ENCODE measurements at regions not wholly inside any gene's neighbourhood (a gene's known extent, or its start where the extent isn't known, plus 50 kb on each side); places are given as distances from the start of the nearest gene placed in this dataset.

- Mint-ChIP-seq H3K9me3 (no peaks in the 10 kb centered on the region), H3K4me1 (ENCODE audit: low read depth) (no peaks in the 10 kb centered on the region), H3K27me3 (no peaks in the 10 kb centered on the region), H3K4me3 (no peak overlapping the region), H3K36me3 (ENCODE audit: low read depth) (no peaks in the 10 kb centered on the region), H3K27ac (no peak overlapping the region)
- ChIA-PET CTCF (interaction anchor here (1.1 kb wide), 1 partner anchor 21 kb away, joined by 4 read pairs; no protein-coding TSS in a partner anchor), POLR2A (no interaction called here)
- TF ChIP-seq, protein P1, sequence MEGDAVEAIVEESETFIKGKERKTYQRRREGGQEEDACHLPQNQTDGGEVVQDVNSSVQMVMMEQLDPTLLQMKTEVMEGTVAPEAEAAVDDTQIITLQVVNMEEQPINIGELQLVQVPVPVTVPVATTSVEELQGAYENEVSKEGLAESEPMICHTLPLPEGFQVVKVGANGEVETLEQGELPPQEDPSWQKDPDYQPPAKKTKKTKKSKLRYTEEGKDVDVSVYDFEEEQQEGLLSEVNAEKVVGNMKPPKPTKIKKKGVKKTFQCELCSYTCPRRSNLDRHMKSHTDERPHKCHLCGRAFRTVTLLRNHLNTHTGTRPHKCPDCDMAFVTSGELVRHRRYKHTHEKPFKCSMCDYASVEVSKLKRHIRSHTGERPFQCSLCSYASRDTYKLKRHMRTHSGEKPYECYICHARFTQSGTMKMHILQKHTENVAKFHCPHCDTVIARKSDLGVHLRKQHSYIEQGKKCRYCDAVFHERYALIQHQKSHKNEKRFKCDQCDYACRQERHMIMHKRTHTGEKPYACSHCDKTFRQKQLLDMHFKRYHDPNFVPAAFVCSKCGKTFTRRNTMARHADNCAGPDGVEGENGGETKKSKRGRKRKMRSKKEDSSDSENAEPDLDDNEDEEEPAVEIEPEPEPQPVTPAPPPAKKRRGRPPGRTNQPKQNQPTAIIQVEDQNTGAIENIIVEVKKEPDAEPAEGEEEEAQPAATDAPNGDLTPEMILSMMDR (IDR thresholded peaks at IDR 0.05) = no peak
- intact Hi-C loops (cut with micrococcal nuclease) = no loop called here
- ATAC-seq = no peak
- DNase-seq = no peak
Measured at GRCh38 chr6:2433711-2434110, 188.3 kb upstream of the GMDS start.

DNA sequence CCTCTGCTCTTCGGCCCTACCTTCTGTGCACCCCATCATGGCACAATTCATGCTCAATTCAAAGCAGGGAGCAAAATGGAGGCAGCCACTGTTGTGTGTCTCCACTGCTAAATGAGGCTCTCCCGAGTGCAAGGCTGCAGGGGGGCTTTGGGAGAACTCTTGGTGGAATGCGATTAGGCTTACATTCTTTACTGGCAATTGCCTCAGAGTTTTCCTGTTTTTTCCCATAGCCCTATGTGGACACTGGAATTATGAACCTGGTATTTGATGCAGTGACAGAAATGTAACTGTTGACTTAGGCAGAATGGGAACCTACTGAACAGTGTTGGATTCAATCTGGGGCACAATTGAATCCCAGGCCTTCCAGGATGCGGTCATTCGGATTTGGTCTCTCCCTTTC is 187.9 kb upstream of the GMDS start:
- H3K27ac Mint-ChIP-seq = no peak overlapping the region
- DNase-seq = no peak
- H3K4me3 Mint-ChIP-seq = no peak overlapping the region
- no peaks in the 10 kb centered on the region for H3K4me1 Mint-ChIP-seq (ENCODE audit: low read depth)
- no peak for ATAC-seq
- POLR2A ChIA-PET = no interaction called here
- no peaks in the 10 kb centered on the region for H3K9me3 Mint-ChIP-seq
- no peaks in the 10 kb centered on the region for H3K36me3 Mint-ChIP-seq (ENCODE audit: low read depth)
- intact Hi-C loops (cut with micrococcal nuclease) = no loop called here
- no peaks in the 10 kb centered on the region for H3K27me3 Mint-ChIP-seq
- CTCF ChIA-PET = no interaction called here
- TF ChIP-seq, protein P1 (IDR thresholded peaks at IDR 0.05) = no peak

GRCh38 chr6:2432292-2432691 is 186.9 kb upstream of the GMDS start:
- CTCF ChIA-PET = no interaction called here
- ATAC-seq = no peak

GRCh38 chr6:2430612-2431011 is 185.2 kb upstream of the GMDS start:
- no peak for DNase-seq

More at GRCh38 chr6:2432292-2432691, 186.9 kb upstream of the GMDS start:
- DNase-seq = no peak
- no peaks in the 10 kb centered on the region for H3K27me3 Mint-ChIP-seq
- POLR2A ChIA-PET = no interaction called here
- no peaks in the 10 kb centered on the region for H3K4me1 Mint-ChIP-seq (ENCODE audit: low read depth)
- no peaks in the 10 kb centered on the region for H3K9me3 Mint-ChIP-seq
- H3K36me3 Mint-ChIP-seq (ENCODE audit: low read depth) = no peaks in the 10 kb centered on the region
- TF ChIP-seq, protein P1 (IDR thresholded peaks at IDR 0.05) = no peak
- no peak overlapping the region for H3K4me3 Mint-ChIP-seq
- H3K27ac Mint-ChIP-seq = no peak overlapping the region
- intact Hi-C loops (cut with micrococcal nuclease) = no loop called here

GRCh38 chr6:2429460-2429859 is 184.1 kb upstream of the GMDS start:
- Mint-ChIP-seq H3K9me3 (no peaks in the 10 kb centered on the region), H3K4me3 (no peak overlapping the region), H3K36me3 (ENCODE audit: low read depth) (peaks cover 2% of the 10 kb centered on the region), H3K27me3 (no peaks in the 10 kb centered on the region), H3K27ac (no peak overlapping the region), H3K4me1 (ENCODE audit: low read depth) (no peaks in the 10 kb centered on the region)
- no peak for ATAC-seq
- DNase-seq = no peak
- POLR2A ChIA-PET = no interaction called here
- TF ChIP-seq, protein P1 (IDR thresholded peaks at IDR 0.05) = no peak
- CTCF ChIA-PET = no interaction called here
- intact Hi-C loops (cut with micrococcal nuclease) = no loop called here

More at GRCh38 chr6:2430612-2431011, 185.2 kb upstream of the GMDS start:
- TF ChIP-seq, protein P1 (IDR thresholded peaks at IDR 0.05) = no peak
- Mint-ChIP-seq H3K9me3 (no peaks in the 10 kb centered on the region), H3K27ac (no peak overlapping the region), H3K4me1 (ENCODE audit: low read depth) (no peaks in the 10 kb centered on the region), H3K36me3 (ENCODE audit: low read depth) (no peaks in the 10 kb centered on the region), H3K27me3 (no peaks in the 10 kb centered on the region), H3K4me3 (no peak overlapping the region)
- no peak for ATAC-seq
- intact Hi-C loops (cut with micrococcal nuclease) = no loop called here
- POLR2A ChIA-PET = no interaction called here
- CTCF ChIA-PET = no interaction called here

All from activated CD8-positive, alpha-beta T cell treated with anti-CD3 and anti-CD28 coated beads for 36 hours (primary cell).